ENCODE measurements at regions not wholly inside any gene's neighbourhood (a gene's known extent, or its start where the extent isn't known, plus 50 kb on each side); places are given as distances from the start of the nearest gene placed in this dataset.

DNA sequence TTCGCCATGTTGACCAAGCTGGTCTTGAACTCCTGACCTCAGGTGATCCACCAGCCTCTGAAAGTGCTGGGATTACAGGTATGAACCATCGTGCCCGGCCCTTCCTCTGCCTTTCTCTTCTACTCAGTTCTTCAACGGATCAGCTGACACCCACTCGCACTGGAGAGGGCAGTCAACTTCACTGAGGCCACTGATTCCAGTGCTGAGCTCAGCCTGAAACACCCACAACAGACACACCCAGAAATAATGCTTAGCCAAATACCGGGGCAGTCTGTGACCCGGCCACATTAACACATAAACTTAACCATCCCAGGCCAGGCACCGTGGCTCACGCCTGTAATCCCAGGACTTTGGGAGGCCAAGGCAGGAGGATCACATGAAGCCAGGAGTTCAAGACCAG lies 119.3 kb upstream of the CHST15 start:
- Histone ChIP-seq H4K20me1 (ENCODE audit: control insufficient read depth, insufficient read depth, low read depth, low read length) (no peaks in the 10 kb centered on the region), H3K27me3 (ENCODE audit: control insufficient read depth, low read length) (no peaks in the 10 kb centered on the region; the same call in 1 of the 2 replicates), H3K9me2 (replicated peaks; ENCODE audit: control insufficient read depth, low read length) (no peaks in the 10 kb centered on the region), H3K4me2 (ENCODE audit: low read length) (no peak overlapping the region), H3K36me3 (ENCODE audit: control insufficient read depth, low read length) (no peaks in the 10 kb centered on the region), H3F3A (ENCODE audit: control insufficient read depth, insufficient read depth) (no peaks in the 10 kb centered on the region), H3K4me3 (ENCODE audit: low read length) (no peak overlapping the region), H3K79me2 (ENCODE audit: control insufficient read depth, low read length) (no peaks in the 10 kb centered on the region), H3K4me1 (ENCODE audit: control insufficient read depth, low read length) (no peaks in the 10 kb centered on the region), H3K27ac (ENCODE audit: low read depth, low read length) (no peak overlapping the region), H3K9me3 (ENCODE audit: control insufficient read depth, insufficient read depth, low read length) (peaks cover 4% of the 10 kb centered on the region; the same call in 1 of the 2 replicates)
- TF ChIP-seq EZH2phosphoT487 (IDR thresholded peaks at IDR 0.05; ENCODE audit: borderline replicate concordance, low read length) (no peak), CTCF (IDR thresholded peaks at IDR 0.05; ENCODE audit: low read depth, low read length, poor library complexity, severe bottlenecking) (no peak)

DNA sequence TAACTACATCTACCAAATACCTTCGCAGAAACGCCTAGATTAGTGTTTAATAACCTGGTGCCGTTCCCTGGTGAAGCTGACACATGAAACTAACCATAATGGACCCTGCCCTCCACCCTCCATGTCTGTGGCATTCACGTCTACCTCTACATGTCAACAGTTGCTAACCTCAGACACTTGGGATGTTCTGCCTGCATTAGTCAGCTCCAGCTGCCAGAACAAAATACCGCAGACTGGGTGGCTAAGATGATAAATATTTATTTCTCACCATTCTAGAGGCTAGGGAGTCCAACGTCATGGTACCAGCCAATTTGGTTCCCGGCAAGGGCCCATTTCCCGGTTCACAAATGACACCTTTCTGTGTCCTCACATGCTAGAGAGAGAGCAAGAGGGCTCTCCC lies 118.5 kb upstream of the CHST15 start:
- no peaks in the 10 kb centered on the region for H3K9me2 ChIP-seq (replicated peaks; ENCODE audit: control insufficient read depth, low read length)
- peaks cover 4% of the 10 kb centered on the region; the same call in 1 of the 2 replicates for H3K9me3 ChIP-seq (ENCODE audit: control insufficient read depth, insufficient read depth, low read length)
- H3F3A ChIP-seq (ENCODE audit: control insufficient read depth, insufficient read depth) = no peaks in the 10 kb centered on the region
- TF ChIP-seq CTCF (IDR thresholded peaks at IDR 0.05; ENCODE audit: low read depth, low read length, poor library complexity, severe bottlenecking) (no peak), EZH2phosphoT487 (IDR thresholded peaks at IDR 0.05; ENCODE audit: borderline replicate concordance, low read length) (no peak)
- no peak overlapping the region for H3K4me3 ChIP-seq (ENCODE audit: low read length)
- no peaks in the 10 kb centered on the region for H4K20me1 ChIP-seq (ENCODE audit: control insufficient read depth, insufficient read depth, low read depth, low read length)
- no peaks in the 10 kb centered on the region for H3K36me3 ChIP-seq (ENCODE audit: control insufficient read depth, low read length)
- H3K27ac ChIP-seq (ENCODE audit: low read depth, low read length) = no peak overlapping the region
- no peaks in the 10 kb centered on the region for H3K79me2 ChIP-seq (ENCODE audit: control insufficient read depth, low read length)
- H3K4me2 ChIP-seq (ENCODE audit: low read length) = no peak overlapping the region
- no peaks in the 10 kb centered on the region for H3K27me3 ChIP-seq (ENCODE audit: control insufficient read depth, low read length)
- H3K4me1 ChIP-seq (ENCODE audit: control insufficient read depth, low read length) = no peaks in the 10 kb centered on the region

GRCh38 chr10:124210263-124210662 lies 116.9 kb upstream of the CHST15 start:
- H3K4me2 ChIP-seq (ENCODE audit: low read length) = no peak overlapping the region

More at GRCh38 chr10:124210263-124210662, 116.9 kb upstream of the CHST15 start:
- no peak overlapping the region for H3K4me3 ChIP-seq (ENCODE audit: low read length)
- no peaks in the 10 kb centered on the region for H3K27me3 ChIP-seq (ENCODE audit: control insufficient read depth, low read length)
- no peaks in the 10 kb centered on the region for H3K36me3 ChIP-seq (ENCODE audit: control insufficient read depth, low read length)
- H3K9me2 ChIP-seq (replicated peaks; ENCODE audit: control insufficient read depth, low read length) = no peaks in the 10 kb centered on the region
- no peaks in the 10 kb centered on the region for H3K4me1 ChIP-seq (ENCODE audit: control insufficient read depth, low read length)
- H4K20me1 ChIP-seq (ENCODE audit: control insufficient read depth, insufficient read depth, low read depth, low read length) = no peaks in the 10 kb centered on the region
- H3F3A ChIP-seq (ENCODE audit: control insufficient read depth, insufficient read depth) = no peaks in the 10 kb centered on the region
- no peaks in the 10 kb centered on the region for H3K79me2 ChIP-seq (ENCODE audit: control insufficient read depth, low read length)
- no peak for TF ChIP-seq CTCF (IDR thresholded peaks at IDR 0.05; ENCODE audit: low read depth, low read length, poor library complexity, severe bottlenecking)
- TF ChIP-seq EZH2phosphoT487 (IDR thresholded peaks at IDR 0.05; ENCODE audit: borderline replicate concordance, low read length) = no peak
- H3K27ac ChIP-seq (ENCODE audit: low read depth, low read length) = no peak overlapping the region
- peaks cover 4% of the 10 kb centered on the region; the same call in 1 of the 2 replicates for H3K9me3 ChIP-seq (ENCODE audit: control insufficient read depth, insufficient read depth, low read length)
